HEK293 (cell line): ENCODE measurements at regions not wholly inside any gene's neighbourhood (a gene's known extent, or its start where the extent isn't known, plus 50 kb on each side); places are given as distances from the start of the nearest gene placed in this dataset.

Source experiments
- CTCF ChIP-seq: fragments of 450-650 bp; formaldehyde crosslinking; IDR thresholded peaks from 2 replicates; pipeline ENCODE4 v1.5.1; 2016; ENCODE audit warnings: missing biosample characterization, missing genetic modification characterization
- ELK4 ChIP-seq: IDR thresholded peaks from 2 replicates; pipeline ENCODE4 v1.6.1; 2011; ENCODE audit warnings: mild to moderate bottlenecking, low read depth, low read length, borderline replicate concordance
- PBX3 ChIP-seq: sonication (generic); formaldehyde crosslinking; IDR thresholded peaks from 2 replicates; pipeline ENCODE4 v1.8.1; 2022; ENCODE audit warnings: mild to moderate bottlenecking, moderate library complexity, missing genetic modification reagents
- ZBTB26 ChIP-seq: fragments of 450-650 bp; formaldehyde crosslinking; optimal IDR thresholded peaks from 2 replicates; pipeline ENCODE3; 2016; ENCODE audit warnings: missing biosample characterization, mild to moderate bottlenecking, missing genetic modification characterization
- ZBTB6 ChIP-seq: fragments of 450-650 bp; formaldehyde crosslinking; IDR thresholded peaks from 2 replicates; pipeline ENCODE4 v1.5.1; 2017; ENCODE audit warnings: missing biosample characterization, missing genetic modification characterization
- ZNF274 ChIP-seq, 2 experiments: fragments of 200-500 bp in 1 of 2; fragments of 450-650 bp in 1 of 2; sonication (Bioruptor generic) in 1 of 2; formaldehyde crosslinking in 1 of 2; IDR thresholded peaks; 2 replicates each; pipeline versions ENCODE4 v1.5.1 to v1.6.1; 2014 to 2016; ENCODE audit warnings: borderline replicate concordance in 1 of 2, inconsistent platforms in 1 of 2, low read length in 1 of 2, missing biosample characterization in 1 of 2, missing genetic modification characterization in 1 of 2
- ZNF692 ChIP-seq: fragments of 450-650 bp; formaldehyde crosslinking; IDR thresholded peaks from 2 replicates; pipeline ENCODE4 v1.5.1; 2016; ENCODE audit warnings: missing biosample characterization, missing genetic modification characterization

- TF ChIP-seq ZNF692 (tag by site-specific recombination): no peak
- TF ChIP-seq ZBTB6 (tag by site-specific recombination): no peak
- TF ChIP-seq CTCF: no peak
- no peak for TF ChIP-seq ELK4
- no peak for TF ChIP-seq ZNF274 (IDR thresholded peaks at IDR 0.05; ENCODE audit: low read length)
- TF ChIP-seq ZNF274 (tag by site-specific recombination; IDR thresholded peaks at IDR 0.05; ENCODE audit: borderline replicate concordance): no peak
- no peak for TF ChIP-seq ZBTB26 (tag by site-specific recombination)
- TF ChIP-seq PBX3 (CRISPR knock-in tag): no peak
Observed at GRCh38 chr7:22896917-22897316, 74.3 kb upstream of the TOMM7 start.
